HUES6 (cell line): ENCODE measurements at regions not wholly inside any gene's neighbourhood (a gene's known extent, or its start where the extent isn't known, plus 50 kb on each side); places are given as distances from the start of the nearest gene placed in this dataset.

ENCODE experiments used
- H3K27ac ChIP-seq: 2 replicates; pipeline ENCODE4 v1.7.0; 2013; ENCODE audit warnings: low read depth, mild to moderate bottlenecking, low read length, inconsistent platforms
- H3K27me3 ChIP-seq: 2 replicates; pipeline ENCODE4 v1.6.1; 2013; ENCODE audit warnings: low read length; ENCODE audit not compliant: control insufficient read depth, insufficient read depth
- H3K36me3 ChIP-seq: 2 replicates; pipeline ENCODE4 v1.6.1; 2013; ENCODE audit warnings: low read length; ENCODE audit not compliant: control insufficient read depth, insufficient read depth
- H3K4me1 ChIP-seq: 2 replicates; pipeline ENCODE4 v1.6.1; 2013; ENCODE audit warnings: low read length; ENCODE audit not compliant: control insufficient read depth, insufficient read depth
- H3K4me3 ChIP-seq: 2 replicates; pipeline ENCODE4 v1.5.1; 2013; ENCODE audit warnings: low read depth, low read length
- H3K9ac ChIP-seq: one replicate; pipeline ENCODE4 v1.6.1; 2013; ENCODE audit warnings: mild to moderate bottlenecking, low read length
- H3K9me3 ChIP-seq: 2 replicates; pipeline ENCODE4 v1.6.1; 2013; ENCODE audit warnings: low read depth, low read length; ENCODE audit not compliant: control insufficient read depth, insufficient read depth

DNA sequence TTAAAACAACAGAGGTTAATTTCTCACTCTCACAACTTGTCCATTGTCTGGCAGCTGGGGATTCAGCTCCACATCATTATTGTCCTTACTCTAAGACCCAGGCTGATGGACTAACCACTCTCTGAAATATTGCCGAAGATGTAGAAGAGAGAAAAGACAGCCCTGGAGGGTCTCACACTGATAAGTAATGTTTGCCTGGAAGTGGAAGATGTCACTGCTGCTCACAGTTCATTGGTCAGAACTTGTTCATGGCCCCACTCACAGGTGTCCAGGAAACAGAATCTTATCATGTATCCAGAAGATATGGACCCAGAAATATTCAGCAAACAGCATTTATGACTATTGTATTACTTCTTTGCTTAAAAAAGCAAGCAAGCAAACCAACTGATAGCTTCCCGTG, 62.2 kb upstream of the LPP start:
- Histone ChIP-seq H3K9me3 (no peaks in the 10 kb centered on the region), H3K9ac (no peak overlapping the region), H3K4me3 (no peak overlapping the region), H3K27me3 (no peaks in the 10 kb centered on the region), H3K36me3 (no peaks in the 10 kb centered on the region), H3K4me1 (0 out of 2 replicates have a peak, but pooled peaks cover 5% of the 10 kb centered on the region), H3K27ac (no peak overlapping the region)

DNA sequence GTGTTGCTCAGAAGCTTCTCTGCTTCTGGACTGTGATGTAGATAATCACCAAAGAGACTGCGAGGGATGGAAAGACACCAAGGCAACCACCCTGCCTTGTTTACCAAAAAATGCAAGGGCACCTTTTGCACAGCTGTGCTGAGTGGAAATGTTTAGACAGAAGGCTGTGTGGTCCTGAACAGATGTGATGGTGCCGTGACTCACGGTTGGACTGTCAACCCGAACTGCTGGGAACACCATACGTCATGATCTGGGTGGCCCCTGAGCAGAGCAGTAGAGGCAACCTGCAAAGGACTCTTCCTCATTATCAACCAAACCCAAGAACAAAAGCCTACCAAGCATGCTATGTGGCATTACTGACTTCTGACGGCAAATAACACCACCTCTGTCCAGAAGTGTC, 61.3 kb upstream of the LPP start:
- Histone ChIP-seq H3K36me3 (no peaks in the 10 kb centered on the region), H3K9ac (no peak overlapping the region), H3K4me3 (no peak overlapping the region), H3K27ac (no peak overlapping the region), H3K27me3 (no peaks in the 10 kb centered on the region), H3K9me3 (no peaks in the 10 kb centered on the region), H3K4me1 (0 out of 2 replicates have a peak, but pooled peaks cover 5% of the 10 kb centered on the region)

DNA sequence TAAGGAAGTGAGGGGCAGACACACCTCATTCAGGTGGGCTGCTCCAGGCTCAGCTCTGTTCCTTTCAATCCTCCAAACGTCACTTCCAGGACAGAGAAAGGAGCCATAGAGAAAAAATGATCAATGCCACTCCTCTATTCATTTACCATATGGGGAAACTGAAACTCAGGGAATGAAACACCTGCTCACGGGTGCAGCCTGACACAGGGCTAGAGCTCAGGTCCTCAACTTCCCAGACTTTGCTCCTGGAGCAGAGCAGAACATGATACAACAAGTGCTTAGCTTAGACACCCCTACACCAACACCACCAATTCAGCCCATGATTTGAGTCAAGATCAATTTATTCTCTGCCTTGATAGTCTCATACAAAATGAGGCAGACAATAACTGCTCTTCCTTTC, 58.5 kb upstream of the LPP start:
- no peak overlapping the region for H3K27ac ChIP-seq
- no peaks in the 10 kb centered on the region for H3K4me1 ChIP-seq
- H3K4me3 ChIP-seq: no peak overlapping the region

DNA sequence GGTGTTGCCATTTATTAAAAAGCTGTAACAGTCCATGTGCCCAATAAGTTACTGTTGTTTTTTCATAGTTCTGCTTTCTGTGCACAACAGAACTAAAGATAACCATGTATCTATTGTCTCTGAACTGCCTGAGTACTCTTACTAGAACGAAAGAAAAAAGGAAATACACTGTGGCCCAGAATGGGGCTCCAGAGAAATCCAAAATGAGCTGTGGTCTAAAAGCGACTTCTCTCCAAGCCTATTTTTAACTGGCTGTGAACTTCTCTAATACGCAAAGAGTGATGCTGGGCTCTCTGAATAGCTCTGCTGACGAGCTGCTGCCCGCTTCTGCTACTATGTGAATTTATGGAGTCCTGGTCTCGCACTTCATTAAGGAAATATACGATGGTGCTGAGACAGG, 56.2 kb upstream of the LPP start:
- H3K4me3 ChIP-seq: no peak overlapping the region
- H3K36me3 ChIP-seq: no peaks in the 10 kb centered on the region
- no peaks in the 10 kb centered on the region for H3K27me3 ChIP-seq
- no peak overlapping the region for H3K27ac ChIP-seq
- 0 out of 2 replicates have a peak, but pooled peaks cover 10% of the 10 kb centered on the region for H3K9me3 ChIP-seq
- H3K4me1 ChIP-seq: no peaks in the 10 kb centered on the region
- H3K9ac ChIP-seq: no peak overlapping the region

More for the DNA sequence above, 58.5 kb upstream of the LPP start:
- no peaks in the 10 kb centered on the region for H3K36me3 ChIP-seq
- H3K9me3 ChIP-seq: 0 out of 2 replicates have a peak, but pooled peaks cover under 1% of the 10 kb centered on the region
- H3K27me3 ChIP-seq: no peaks in the 10 kb centered on the region
- H3K9ac ChIP-seq: no peak overlapping the region

DNA sequence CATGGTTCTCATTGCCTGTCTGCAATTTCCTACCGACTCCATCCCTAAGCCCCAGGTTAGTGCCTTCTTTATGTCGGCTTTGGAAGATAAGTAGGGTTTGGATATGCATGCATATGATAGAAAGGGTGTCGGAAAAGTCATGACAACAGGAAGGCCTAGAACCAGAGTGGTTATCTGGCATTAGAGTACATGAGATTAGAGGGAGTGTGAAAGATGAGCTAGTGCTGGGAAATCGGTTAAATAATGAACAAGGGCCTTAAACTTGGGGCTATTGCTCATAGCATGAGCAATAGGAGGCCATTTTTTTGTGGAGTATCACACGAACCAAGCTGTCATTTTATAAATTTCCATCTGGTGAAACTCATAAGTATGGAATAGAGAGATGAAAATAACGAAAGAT, 54.0 kb upstream of the LPP start:
- no peaks in the 10 kb centered on the region for H3K36me3 ChIP-seq
- 0 out of 2 replicates have a peak, but pooled peaks cover 10% of the 10 kb centered on the region for H3K9me3 ChIP-seq
- H3K27me3 ChIP-seq: no peaks in the 10 kb centered on the region
- H3K27ac ChIP-seq: no peak overlapping the region
- no peaks in the 10 kb centered on the region for H3K4me1 ChIP-seq
- no peak overlapping the region for H3K9ac ChIP-seq
- no peak overlapping the region for H3K4me3 ChIP-seq

DNA sequence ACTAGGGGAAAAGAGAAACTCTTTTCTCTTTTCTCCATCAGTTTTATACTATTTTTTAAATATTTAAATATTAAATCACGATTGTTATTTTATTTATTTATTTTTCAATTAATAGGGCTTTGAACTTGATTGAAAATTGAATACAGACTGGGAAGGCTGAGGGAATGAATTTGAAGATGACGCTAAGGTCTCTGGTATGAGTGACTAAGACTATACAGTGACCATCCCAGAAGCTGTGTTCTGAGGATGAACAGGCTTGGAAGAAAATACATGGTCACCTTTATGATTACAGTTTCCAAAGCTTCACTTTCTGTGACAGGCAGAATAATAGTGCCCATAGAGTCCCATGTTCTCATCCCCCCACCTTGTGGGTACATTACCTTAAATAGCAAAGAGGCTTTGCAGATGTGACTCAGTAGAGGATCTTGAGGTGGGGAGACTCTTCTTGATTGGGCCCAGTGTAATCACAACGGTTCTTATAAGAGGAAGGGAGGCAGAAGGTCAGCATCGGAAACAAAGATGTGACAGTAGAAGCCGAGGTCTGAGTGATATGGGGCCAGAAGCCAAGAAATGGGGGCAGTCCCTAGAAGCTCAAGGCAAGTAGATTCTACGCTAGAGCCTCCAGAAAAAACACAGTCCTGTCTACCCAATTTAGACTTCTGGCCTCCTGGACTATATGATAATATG, 51.0 kb upstream of the LPP start:
- Histone ChIP-seq H3K27ac (no peak overlapping the region), H3K9me3 (0 out of 2 replicates have a peak, but pooled peaks cover 10% of the 10 kb centered on the region), H3K9ac (no peak overlapping the region), H3K36me3 (no peaks in the 10 kb centered on the region), H3K27me3 (no peaks in the 10 kb centered on the region; the same call in 1 of the 2 replicates), H3K4me1 (peaks cover 8% of the 10 kb centered on the region), H3K4me3 (no peak overlapping the region)

DNA sequence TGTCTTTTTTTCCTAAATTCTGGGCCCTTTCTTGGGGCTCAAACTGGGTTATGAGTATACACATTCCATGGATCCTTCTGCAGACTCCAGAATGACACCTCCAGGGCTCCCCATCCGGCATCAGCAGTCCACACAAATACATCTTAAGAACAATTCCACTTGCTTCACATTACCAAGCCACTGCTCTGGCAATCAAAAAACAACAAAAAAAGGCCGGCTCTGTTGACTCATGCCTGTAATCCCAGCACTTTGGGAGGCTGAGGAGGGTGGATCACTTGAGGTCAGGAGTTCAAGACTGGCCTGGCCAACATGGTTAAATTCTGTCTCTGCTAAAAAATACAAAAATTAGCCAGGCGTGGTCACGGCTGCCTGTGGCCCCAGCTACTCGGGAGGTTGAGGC, 49.9 kb upstream of the LPP start:
- Histone ChIP-seq H3K9ac (no peak overlapping the region), H3K27ac (no peak overlapping the region), H3K4me1 (peaks cover 8% of the 10 kb centered on the region), H3K36me3 (no peaks in the 10 kb centered on the region), H3K9me3 (0 out of 2 replicates have a peak, but pooled peaks cover 10% of the 10 kb centered on the region), H3K4me3 (no peak overlapping the region), H3K27me3 (no peaks in the 10 kb centered on the region; the same call in 1 of the 2 replicates)
